HT1080 (cell line): ENCODE measurements at regions not wholly inside any gene's neighbourhood (a gene's known extent, or its start where the extent isn't known, plus 50 kb on each side); places are given as distances from the start of the nearest gene placed in this dataset.

ENCODE experiments used
- DNase-seq: peaks from one replicate; pipeline ENCODE4 v3.0.0-alpha.2; 2015; ENCODE audit warnings: low read depth

DNA sequence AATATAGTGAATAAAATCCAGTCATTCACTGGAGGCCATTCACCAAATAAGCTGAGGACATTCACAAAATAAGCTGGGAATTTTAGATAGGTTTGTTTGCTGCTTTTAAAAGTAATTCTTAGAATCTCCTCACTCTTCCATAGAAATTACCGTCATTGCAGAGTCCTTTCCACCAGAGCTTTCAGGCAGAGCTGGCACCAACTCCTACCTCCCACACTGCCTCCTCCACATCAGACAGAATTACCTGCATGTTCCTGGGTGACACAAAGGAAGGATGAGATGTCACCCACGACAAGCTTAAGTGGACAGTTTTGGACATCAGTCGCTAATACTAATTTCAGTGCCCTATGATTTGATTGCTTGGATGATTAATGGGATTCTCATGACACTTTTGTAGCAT is 1113.2 kb downstream of the IGSF11 start:
- DNase-seq = no peak

DNA sequence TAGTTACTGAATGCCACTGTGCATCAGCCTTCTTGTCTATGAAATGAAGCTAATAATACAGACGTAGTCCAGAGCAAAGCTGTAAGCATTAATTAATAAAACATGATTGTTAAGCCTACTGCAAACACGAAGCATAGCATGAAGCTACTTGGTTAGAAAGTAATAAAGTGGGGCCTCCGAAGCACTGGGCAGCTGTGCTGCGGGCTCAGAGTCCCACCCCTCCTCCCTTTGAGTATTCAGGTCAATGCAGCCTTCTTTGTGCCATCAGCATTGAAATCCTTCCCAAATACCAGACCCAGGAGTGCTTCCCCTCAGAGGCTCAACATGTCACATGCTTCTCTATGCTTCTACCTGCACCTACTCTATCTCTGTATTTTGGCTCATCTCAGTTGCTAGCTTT is 1112.6 kb downstream of the IGSF11 start:
- no peak for DNase-seq

DNA sequence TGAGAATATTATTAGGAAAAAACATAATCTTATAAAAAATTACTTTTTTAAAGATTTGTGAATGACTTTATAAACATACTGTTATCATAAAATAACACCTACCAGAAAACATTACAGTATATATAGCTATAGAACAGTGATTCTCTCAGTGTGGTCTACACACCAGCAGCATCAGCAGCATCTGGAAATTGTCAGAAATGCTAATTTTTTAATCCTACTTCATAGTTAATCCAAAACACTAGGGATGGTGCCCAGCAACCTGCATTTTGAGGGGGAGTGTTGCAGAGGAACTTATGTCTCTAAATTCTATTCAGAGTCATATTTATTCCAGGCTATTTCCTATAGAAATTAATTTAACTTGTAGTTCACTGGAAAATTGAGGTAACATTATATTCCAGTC is 1107.8 kb downstream of the IGSF11 start:
- no peak for DNase-seq

DNA sequence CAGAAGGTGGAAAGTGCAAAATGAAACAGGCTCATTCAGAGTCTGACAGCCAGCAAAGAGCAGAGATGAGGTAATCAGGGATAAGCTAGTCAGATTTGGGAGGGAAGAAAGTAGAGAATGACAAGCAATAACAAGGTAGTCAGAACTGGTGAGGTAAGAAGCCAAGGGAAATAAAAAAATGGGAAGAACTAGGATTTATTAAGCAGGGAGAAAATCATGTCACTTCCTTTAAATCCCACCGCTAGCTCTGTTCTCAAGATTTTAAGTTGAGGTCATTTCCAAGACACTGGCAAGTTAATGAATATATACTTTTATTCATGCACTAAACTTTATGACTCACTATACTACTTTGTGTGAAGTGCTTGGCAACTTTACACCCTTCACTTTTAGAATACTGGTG is 1106.8 kb downstream of the IGSF11 start:
- peak; percentile 43 for DNase-seq

DNA sequence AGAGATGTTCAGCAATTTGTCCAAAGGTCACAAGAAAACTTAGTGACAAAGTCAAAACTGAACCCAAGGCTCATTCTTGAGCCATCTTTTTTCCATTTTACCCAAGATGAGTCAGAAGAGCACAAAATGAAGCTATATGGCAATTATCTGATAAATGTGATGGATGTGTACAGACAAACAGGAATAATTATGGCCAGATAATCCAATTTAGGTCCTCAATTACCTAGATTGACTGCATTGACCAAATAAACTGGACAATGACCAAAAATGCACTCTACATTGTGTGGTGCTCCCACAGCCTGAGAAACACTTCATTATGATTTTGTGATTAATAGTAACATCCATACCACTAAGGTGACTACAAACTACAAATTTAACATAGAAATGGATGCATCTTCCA is 1105.8 kb downstream of the IGSF11 start:
- DNase-seq = no peak

DNA sequence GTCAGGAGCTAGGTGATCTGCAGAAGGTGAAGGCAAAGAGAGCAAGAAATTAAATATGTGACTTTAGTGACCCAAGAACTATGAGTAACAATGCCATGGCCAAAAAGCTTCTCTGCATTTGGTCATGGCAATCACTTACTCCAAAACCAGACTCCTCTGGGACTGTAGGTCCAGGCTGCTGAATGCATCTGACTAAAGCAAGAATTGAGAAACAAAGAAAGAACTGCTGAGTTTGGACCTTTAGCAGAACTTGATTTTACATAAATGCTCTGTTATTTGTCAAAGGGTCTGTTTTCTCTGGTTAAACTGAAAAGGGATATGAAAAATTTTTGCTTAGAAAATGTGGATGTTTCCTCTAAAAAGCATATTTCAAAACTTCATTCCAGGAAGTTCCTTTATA is 1102.2 kb downstream of the IGSF11 start:
- DNase-seq = no peak

DNA sequence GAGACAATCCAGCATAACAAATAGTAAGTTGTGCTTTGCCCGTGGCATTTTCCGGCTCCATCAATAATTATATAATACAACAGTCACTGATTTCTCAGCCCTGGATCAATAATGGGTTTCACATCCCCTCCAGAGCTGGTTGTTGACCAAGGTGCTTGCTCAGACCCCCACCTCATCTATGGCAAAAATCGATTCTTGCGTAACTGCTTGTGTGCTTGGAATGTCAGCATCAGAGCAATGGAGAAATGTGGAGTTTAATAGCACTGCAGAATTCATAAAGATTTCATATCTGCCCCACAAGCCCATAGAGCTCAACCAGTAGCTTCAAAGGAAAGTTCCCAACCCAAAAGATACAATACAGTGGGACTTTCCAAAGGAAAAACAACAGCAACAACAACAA is 1098.5 kb downstream of the IGSF11 start:
- no peak for DNase-seq

DNA sequence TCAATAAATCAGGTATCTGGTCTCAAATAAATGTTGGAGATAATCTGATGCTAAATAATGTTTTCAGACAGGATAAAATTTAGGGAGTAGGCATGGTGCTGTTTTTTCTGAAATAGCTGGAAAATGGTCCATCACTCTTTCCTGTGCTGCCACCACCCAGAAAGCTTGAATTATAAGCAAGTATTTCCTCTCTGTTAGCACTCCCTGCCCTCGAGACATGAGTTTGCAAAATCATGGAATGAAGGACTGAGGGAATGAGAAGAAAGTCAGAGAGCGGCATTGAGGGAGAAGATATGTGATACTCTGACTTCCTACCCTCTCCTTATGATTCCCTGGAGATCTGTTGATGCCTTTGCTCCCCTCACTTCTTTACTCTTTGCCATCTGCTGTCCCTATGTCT is 1095.7 kb downstream of the IGSF11 start:
- DNase-seq = no peak

DNA sequence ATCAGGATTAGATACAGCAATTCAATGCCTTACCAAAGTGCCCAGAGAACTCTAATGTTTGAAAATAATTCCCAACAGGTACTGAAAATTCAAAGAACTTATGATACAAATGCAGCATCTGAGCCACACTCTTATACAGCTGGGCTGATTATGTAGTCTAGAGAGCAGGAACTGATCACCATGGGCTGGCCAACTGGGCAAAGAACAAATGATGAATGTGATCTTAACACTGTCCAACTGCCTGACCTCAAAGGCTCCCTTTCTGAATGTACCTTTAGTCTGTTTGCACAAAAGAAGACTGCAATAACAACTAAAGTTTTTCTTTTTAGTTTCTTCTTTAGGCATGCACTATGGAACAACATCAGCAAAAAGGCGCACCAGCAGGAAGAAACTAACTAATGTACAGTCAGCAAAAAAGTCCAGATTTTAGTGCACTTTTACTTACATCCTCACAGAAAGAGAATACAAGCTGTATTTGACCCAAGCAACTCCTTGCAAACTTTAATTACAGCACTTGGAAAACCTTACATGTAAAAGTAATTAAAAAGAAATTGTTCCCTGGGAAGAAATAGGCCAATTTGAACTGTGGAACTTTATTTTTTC is 1095.1 kb downstream of the IGSF11 start:
- no peak for DNase-seq

DNA sequence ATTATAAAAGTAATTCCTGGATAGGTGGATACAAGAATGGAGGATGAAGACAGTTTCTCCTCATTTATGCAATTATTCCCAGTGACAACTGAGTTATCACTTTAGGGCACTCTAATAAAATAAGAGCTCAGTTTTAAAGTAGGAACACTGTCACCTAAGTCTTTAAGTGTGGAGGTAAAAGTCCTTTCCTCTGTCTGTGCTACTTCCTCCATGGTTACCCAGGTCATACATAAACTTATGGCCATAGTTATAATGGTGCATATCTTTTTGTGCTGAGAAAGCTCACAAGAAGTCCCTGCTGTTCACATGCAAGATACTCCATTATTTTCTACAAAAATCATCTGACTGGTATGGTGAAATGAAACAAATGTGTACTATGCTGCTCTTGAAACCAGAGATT is 1093.6 kb downstream of the IGSF11 start:
- no peak for DNase-seq

DNA sequence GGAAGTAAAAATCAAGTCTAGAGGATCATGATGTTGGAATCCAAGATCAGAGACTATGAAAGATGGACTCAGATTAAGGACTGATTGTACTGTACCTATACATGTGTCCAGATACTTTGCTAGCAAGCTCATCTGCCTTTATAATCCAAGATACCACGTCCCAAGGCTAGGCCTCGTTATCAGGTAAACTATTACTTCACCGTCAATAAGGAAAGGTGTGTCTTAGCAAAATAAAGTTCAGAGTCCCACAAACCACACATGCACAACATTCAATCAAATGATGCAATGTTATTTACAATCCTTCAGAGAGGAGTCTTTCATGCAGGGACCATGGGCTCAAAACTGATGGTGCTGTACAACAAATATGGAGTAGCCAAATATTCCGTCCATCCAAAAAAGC is 1092.9 kb downstream of the IGSF11 start:
- no peak for DNase-seq

DNA sequence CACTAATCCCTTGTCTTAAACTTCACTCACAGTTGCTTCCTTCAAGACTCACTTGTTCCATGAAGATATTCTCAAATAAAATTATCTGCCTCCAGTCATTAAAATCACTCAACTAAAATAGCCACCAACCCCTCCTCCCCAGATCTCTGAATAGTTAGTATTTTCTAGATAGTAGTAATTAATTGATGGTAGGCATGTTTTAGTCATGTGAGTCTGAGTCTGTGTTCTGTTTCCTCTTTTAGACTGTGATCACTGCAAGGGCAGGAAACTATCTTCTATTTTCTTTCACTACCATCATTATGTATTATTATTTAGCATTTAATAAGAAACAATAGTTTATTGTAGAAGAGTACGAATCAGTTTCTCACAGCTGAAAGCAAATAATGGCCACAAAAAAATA is 1080.5 kb downstream of the IGSF11 start:
- DNase-seq = no peak

DNA sequence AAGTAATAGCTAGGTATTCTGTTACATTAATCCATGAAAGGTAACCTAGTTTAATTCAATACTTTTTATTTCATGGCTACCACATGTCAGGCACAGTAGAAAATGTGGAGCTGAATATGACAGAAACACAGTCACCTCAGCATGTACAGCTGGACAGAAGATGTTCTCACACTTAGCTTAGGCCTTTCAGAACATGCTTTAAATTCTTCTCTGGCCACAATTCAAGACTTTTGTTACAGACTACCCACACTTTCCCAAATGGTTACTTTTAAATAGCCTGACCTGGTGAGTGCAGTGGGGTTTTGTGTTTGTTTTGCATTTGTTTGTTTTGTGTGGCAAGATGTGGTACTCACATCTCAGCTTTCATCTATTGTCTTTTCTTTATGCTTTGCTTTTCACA is 1079.5 kb downstream of the IGSF11 start:
- no peak for DNase-seq

DNA sequence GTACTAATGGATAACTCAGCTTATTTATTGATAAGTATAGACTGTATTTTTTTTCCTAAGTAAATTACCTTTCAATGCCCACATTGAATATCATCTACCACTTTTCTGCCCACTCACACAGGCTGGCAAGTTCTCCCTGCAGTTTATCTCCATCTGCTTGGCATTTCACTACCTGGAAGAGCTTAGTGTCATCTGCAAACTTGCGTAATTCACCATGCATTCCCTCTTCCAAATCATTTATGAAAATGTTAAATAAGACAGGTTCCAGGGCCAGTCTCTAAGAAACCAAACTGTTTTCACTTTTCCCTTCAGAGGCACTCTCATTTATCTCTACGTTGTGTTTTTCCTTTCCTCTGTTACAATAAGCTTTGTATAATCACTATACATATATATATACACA is 1076.6 kb downstream of the IGSF11 start:
- no peak for DNase-seq

DNA sequence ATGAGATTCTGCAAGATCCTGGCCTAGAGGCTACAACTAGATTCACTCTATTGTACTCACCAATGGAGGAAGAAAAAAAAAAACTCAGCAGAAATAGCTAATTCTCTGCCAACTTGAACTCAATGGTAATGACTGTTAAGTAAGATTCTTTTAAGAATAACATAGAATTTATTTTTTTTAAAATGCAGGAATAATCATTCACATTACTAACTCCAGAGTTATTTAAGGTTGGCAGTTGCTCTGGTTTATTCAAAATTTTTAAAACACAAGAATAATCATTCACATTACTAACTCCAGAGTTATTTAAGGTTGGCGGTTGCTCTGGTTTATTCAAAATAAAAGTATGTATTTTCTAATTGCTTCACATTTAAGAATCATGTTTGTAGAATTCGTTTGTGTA is 1071.9 kb downstream of the IGSF11 start:
- DNase-seq = no peak

DNA sequence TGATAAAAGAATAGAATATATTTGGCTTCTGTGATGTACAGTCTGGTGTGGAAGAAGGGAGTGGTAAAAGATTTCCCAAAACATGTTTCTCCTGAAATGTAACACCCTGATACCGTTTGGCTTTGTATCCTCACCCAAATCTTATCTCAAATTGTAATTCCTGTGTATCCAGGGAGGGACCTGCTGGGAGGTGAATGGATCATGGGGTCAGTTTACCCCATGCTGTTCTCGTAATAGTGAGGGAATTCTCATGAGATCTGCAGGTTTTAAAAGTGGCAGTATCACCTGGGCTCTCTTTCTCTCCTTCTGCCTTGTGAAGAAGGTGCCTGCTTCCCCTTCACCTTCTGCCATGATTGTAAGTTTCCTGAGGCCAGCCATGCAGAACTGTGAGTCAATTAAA is 1070.8 kb downstream of the IGSF11 start:
- DNase-seq = no peak

DNA sequence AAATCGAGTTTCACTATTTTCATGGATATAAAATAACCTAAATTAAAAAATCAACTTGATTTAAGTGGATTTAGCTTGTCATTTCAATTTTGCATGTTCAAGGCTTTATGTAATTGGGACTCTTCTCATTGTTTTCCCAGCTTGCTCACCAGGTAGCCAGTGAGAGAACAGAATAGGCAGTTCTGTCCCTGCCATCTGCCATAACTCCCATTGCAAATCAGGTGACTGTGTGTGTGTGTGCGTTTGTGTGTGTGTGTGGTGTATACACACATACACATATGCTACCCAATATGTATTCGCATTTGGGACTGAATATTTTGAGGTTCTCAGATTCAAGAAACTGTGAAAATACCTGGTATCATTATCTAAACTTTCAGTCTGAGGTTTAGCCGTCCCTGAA is 1069.8 kb downstream of the IGSF11 start:
- DNase-seq = no peak

DNA sequence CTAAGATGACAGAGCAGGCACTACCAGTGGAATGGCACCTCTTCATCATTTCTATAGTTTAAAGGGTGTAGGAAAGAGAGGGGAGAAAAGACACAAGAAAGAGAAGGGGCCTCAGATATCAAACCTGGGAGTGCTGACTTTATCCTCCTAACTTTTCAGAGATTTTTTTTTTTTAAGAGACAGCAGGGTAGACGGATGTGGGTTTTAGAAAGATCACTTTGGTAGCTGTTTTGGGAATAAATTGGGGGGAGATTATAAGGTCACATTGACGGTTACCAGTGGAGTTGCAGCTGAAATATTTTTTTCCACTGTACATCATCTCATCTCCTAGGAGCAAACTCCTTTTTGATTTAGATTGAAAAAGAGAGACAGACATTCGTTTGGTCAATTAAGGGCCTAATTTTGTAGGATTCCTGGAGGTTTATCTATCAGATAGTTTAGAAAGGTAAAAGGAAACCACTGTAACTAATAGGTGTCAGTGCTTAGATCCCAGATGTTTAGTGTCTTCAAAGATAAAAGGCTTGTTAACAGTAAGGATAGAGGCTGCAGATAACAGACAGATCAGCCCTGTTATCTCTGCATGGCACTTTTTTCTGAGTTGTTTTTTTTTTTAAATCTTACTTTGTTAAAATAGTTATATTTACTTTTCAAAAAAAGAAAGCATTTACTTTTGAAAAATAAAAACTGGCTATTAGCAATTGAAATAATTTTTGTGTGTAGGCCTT is 1057.0 kb downstream of the IGSF11 start:
- DNase-seq = no peak

DNA sequence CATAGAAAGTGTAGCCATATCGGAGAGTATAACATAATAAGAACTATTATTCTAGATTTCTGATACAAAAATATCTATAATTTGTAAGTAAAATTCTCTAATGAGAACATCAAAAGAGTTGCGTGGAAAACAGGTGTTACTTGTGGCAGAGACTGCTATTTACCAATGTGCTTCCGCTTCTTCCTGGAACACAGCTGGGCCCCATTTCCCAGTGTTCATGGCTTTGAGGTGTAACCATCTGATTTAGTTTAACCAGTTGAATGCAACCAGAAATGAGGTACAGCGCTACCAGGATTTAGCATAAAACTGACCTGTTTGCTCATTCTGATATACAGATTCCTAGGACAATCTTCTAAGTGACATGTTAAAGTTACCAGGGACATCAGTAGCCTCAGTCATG is 1055.2 kb downstream of the IGSF11 start:
- DNase-seq = no peak

DNA sequence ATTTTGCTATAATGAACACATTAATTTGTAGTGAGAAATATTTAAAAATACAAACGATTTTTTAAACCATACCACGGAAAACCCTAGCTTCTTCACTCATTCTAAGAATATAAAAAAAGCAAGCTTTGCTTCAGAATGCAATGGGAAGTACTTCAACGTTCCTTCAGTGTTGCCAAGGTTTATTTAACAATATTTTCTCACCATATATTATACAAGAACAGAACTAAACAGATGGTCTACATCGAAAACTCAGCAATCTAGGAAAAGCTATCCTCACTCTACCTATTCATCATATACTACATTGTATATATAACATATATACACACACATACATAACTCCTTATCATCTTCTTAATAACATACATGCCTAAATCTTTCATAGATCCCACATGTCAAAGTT is 1047.4 kb downstream of the IGSF11 start:
- no peak for DNase-seq

DNA sequence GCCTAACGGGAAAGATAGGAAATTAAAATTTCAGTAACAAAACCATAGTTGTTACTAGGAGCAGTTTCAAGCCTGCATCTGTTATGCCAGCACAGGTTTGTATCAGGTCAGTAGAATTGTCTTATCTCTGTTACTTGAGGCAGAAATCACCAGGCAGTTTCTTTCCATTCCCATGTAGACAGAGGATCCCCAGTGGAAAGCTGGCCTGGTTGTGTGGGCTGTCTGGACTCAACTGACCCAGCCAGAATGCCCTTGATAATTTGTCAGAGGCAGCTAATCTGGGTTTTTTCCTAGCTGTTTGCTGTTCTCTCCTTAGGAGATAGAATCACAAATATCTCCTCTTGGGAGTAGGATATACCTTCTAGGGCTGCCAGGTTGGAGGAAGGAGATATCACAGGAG is 1044.7 kb downstream of the IGSF11 start:
- no peak for DNase-seq

DNA sequence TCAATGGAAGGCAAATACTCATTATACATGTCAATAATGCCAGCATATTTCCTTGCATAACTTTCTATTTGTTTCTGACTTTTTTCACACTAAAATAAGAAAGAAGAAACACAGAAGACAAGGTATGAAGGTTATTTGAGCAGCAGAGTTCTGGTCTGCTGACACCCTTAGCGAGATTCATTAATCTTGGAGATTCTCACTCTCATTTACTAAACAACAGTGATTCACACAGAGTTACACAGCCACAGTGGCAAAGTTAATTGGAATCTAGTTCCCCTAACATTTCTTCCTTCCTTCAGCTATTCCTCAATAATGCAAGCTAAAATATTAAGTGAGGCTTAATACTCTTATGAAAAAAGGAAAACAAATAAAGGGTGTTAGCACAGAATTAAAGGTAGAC is 1044.0 kb downstream of the IGSF11 start:
- no peak for DNase-seq

DNA sequence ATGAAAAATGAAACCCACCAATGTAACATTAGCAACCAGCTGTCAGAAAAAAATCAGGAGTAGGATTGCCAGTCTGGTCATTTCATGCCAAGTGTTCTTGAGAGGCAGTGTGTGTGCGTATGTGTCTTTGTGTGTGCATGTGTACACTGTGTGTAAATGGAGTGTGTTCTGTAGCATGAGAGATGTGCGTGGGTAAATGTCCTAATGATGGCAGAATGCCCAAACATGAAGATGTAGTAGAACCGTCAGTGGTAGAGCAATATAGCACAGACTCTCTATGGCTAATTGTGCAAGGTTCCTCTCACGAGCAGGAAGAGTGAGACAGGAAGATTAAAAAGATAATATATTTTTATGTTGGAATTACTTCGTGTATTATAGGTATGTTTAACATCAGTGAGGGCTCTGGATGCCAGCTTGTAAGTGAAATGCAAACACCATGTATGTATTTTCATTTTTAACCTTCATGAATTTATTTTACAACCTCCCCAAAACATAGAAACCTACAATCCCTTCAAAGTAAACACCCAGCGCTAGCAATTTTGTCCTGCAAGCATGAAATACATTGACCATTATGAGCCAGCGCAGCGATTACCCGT is 1038.7 kb downstream of the IGSF11 start:
- no peak for DNase-seq
